SK-N-MC (cell line): ENCODE measurements at regions not wholly inside any gene's neighbourhood (a gene's known extent, or its start where the extent isn't known, plus 50 kb on each side); places are given as distances from the start of the nearest gene placed in this dataset.

Experiments used
- DNase-seq: peaks from one replicate; pipeline ENCODE4 v3.0.0-alpha.2; 2011; ENCODE audit warnings: low read depth, low spot score
- H3K27ac ChIP-seq: fragments of 200-600 bp; sonication (generic); 2 replicates; pipeline ENCODE4 v1.5.1; 2016; ENCODE audit warnings: mixed run types
- H3K36me3 ChIP-seq: fragments of 200-600 bp; sonication (generic); 2 replicates; pipeline ENCODE4 v1.6.1; 2017; ENCODE audit warnings: antibody characterized with exemption, low read length, mixed read lengths; ENCODE audit not compliant: insufficient read depth
- H3K4me3 ChIP-seq: fragments of 200-600 bp; sonication (generic); 2 replicates; pipeline ENCODE4 v1.5.1; 2016
- H3K9ac ChIP-seq: fragments of 200-600 bp; sonication (generic); 2 replicates; pipeline ENCODE4 v1.8.0; 2017; ENCODE audit warnings: mixed run types, mixed read lengths; ENCODE audit not compliant: insufficient read length
- H3K9me3 ChIP-seq: fragments of 200-600 bp; sonication (generic); 2 replicates; pipeline ENCODE4 v1.6.1; 2017; ENCODE audit warnings: low read depth, mild to moderate bottlenecking, antibody characterized with exemption, low read length, moderate library complexity, mixed read lengths
- EZH2 ChIP-seq: fragments of 200-600 bp; sonication (generic); IDR thresholded peaks from one replicate; pipeline ENCODE4 v1.6.1; 2017; ENCODE audit warnings: antibody characterized with exemption
- FOXP2 ChIP-seq: optimal IDR thresholded peaks from 2 replicates; pipeline ENCODE3; 2011; ENCODE audit warnings: mild to moderate bottlenecking, moderate library complexity; ENCODE audit not compliant: insufficient read depth; ENCODE audit errors: extremely low read length, control extremely low read depth
- POLR2AphosphoS5 ChIP-seq: IDR thresholded peaks from 2 replicates; pipeline ENCODE4 v1.6.1; 2012; ENCODE audit warnings: mild to moderate bottlenecking, low read depth, low read length, borderline replicate concordance

DNA sequence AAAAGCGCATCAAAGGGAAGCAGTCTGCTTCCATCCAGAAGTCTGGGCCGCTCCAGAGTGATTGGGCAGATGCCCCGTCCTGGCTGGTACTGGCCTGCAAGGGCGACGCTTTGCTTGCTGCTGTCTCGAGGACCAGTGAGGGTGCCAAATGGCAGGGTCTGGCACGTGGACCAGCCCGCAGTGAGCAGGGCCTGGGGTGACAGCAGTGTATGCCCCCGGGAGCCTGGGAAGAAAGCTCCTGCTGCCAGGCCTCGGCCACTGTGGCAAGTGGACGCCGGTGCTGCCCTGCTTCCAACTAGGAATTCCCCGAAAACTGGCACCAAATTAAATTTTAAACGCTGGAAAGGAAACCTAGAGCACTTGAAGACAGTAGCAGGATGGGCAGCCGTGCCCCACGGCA lies 357.0 kb upstream of the MKI67 start:
- Histone ChIP-seq H3K36me3 (no peaks in the 10 kb centered on the region), H3K9me3 (no peaks in the 10 kb centered on the region), H3K4me3 (no peak overlapping the region), H3K27ac (no peak overlapping the region), H3K9ac (no peak overlapping the region)
- no peak for DNase-seq
- TF ChIP-seq FOXP2 (no peak), POLR2AphosphoS5 (no peak)

DNA sequence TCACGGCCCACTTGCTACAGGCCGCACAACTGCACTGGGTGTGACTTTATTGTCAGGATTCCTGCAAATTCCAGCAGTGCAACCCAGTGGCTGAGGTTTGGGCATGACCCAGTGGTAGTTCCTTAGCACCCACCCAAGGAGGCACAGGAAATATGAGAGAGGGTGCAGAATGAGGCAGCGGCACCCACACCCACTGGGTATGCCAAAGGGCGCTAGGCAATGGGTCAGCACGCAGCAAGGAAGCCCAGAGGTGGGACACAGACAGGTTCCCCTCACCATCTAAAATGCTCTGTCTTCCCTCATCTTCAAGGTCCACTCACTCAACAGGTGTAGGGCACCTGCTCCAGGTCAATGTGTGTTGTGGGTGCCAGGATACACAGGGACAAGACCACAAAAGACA lies 357.8 kb upstream of the MKI67 start:
- Histone ChIP-seq H3K4me3 (no peak overlapping the region), H3K36me3 (no peaks in the 10 kb centered on the region), H3K9me3 (no peaks in the 10 kb centered on the region), H3K27ac (no peak overlapping the region), H3K9ac (no peak overlapping the region)
- TF ChIP-seq FOXP2: no peak
- no peak for TF ChIP-seq EZH2
- TF ChIP-seq POLR2AphosphoS5: no peak
- DNase-seq: no peak

DNA sequence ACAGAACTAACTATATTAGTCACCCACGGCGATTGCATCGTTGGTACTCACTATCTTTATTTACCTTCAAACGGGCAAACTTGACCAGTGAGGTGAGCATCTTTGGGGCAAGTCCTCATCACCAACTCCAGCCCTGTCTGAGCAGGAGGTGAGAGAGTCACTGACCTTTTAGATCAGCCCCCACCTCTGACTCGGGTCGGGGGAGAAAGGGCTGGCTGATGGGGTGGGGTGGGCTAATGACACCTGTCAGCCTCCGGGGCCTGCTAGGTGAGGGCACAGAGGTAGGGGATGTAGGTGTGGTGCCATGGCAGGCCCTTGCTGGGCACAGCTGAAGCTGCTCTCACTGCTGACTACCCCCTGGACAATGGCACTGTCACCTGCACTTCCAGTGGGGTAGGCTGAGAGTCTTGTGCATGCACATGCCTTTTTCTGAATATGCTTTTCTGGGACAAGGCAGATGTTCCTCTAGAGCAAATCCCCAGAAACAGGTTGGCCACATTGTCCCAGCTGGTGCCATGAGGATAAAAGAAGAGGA lies 359.5 kb upstream of the MKI67 start:
- no peak for DNase-seq
- no peaks in the 10 kb centered on the region for H3K36me3 ChIP-seq
- no peak for TF ChIP-seq POLR2AphosphoS5
- TF ChIP-seq EZH2: no peak
- TF ChIP-seq FOXP2: no peak
- H3K27ac ChIP-seq: no peak overlapping the region
- H3K9ac ChIP-seq: no peak overlapping the region
- H3K4me3 ChIP-seq: no peak overlapping the region
- no peaks in the 10 kb centered on the region for H3K9me3 ChIP-seq

DNA sequence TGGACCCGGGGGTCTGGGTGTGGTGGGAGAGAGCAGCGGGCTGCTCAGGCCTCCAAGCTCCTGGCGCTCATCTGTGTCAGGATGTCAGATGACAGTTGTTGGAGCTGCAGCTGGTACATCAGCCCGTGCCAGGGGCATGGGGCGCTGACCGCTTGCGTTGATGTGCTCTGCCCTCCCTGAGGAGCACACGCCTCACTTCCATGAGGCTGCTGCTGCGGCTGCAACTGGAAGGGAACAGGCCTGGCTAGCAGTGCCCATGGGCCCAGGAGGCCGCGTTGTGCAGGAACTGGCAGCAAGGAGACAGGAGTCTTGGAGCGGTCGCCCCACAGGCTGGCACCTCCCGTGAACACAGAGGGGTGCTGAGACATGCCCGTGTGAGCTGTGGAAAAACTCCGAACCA lies 361.3 kb upstream of the MKI67 start:
- Histone ChIP-seq H3K36me3 (no peaks in the 10 kb centered on the region), H3K4me3 (no peak overlapping the region), H3K9me3 (no peaks in the 10 kb centered on the region), H3K9ac (no peak overlapping the region), H3K27ac (no peak overlapping the region)
- no peak for DNase-seq
- no peak for TF ChIP-seq FOXP2

- no peak overlapping the region for H3K9ac ChIP-seq
- no peaks in the 10 kb centered on the region for H3K36me3 ChIP-seq
- H3K9me3 ChIP-seq: no peaks in the 10 kb centered on the region
- no peak overlapping the region for H3K27ac ChIP-seq
- DNase-seq: no peak
- TF ChIP-seq POLR2AphosphoS5: no peak
- TF ChIP-seq FOXP2: no peak
- no peak for TF ChIP-seq EZH2
- H3K4me3 ChIP-seq: no peak overlapping the region
Observed at GRCh38 chr10:128489324-128490247, 363.4 kb upstream of the MKI67 start.

GRCh38 chr10:128491686-128492085 lies 365.5 kb upstream of the MKI67 start:
- Histone ChIP-seq H3K27ac (no peak overlapping the region), H3K9ac (no peak overlapping the region), H3K4me3 (no peak overlapping the region), H3K9me3 (no peaks in the 10 kb centered on the region), H3K36me3 (no peaks in the 10 kb centered on the region)
- no peak for DNase-seq
- TF ChIP-seq POLR2AphosphoS5 (no peak), FOXP2 (no peak), EZH2 (no peak)

GRCh38 chr10:128493811-128494210 lies 367.6 kb upstream of the MKI67 start:
- Histone ChIP-seq H3K9ac (no peak overlapping the region), H3K27ac (no peak overlapping the region), H3K4me3 (no peak overlapping the region), H3K9me3 (no peaks in the 10 kb centered on the region), H3K36me3 (no peaks in the 10 kb centered on the region)
- no peak for TF ChIP-seq EZH2
- no peak for TF ChIP-seq FOXP2
- no peak for TF ChIP-seq POLR2AphosphoS5
- no peak for DNase-seq

DNA sequence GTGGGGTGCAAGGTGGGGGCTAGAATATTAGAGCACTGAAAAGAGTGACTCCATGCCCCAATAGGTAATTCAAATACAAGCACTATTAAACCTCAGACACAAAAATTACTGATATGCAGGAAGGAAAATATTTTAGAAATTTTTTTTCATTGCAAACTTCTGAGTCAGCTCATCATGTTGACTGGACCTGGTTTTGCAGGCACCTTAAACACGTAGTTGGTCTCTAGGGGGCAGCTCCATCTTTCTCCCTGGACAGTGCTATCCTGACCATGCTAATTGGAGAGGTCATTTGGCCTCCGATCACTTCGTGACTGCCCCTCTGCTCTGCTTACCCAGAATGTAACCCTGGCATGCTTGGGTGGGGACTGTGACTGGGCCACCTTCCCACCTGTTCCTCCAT lies 368.4 kb upstream of the MKI67 start:
- Histone ChIP-seq H3K4me3 (no peak overlapping the region), H3K9ac (no peak overlapping the region), H3K27ac (no peak overlapping the region), H3K9me3 (no peaks in the 10 kb centered on the region), H3K36me3 (no peaks in the 10 kb centered on the region)
- no peak for DNase-seq
- TF ChIP-seq POLR2AphosphoS5: no peak
- no peak for TF ChIP-seq FOXP2

- Histone ChIP-seq H3K9me3 (no peaks in the 10 kb centered on the region), H3K36me3 (no peaks in the 10 kb centered on the region), H3K27ac (no peak overlapping the region), H3K4me3 (no peak overlapping the region), H3K9ac (no peak overlapping the region)
- TF ChIP-seq FOXP2 (no peak), EZH2 (no peak), POLR2AphosphoS5 (no peak)
- no peak for DNase-seq
Observed at GRCh38 chr10:128497660-128498377, 371.6 kb upstream of the MKI67 start.
